Type B pancreatic cell (in vitro differentiated cells): ENCODE measurements at regions not wholly inside any gene's neighbourhood (a gene's known extent, or its start where the extent isn't known, plus 50 kb on each side); places are given as distances from the start of the nearest gene placed in this dataset.

Experiments used
- DNase-seq: peaks from one replicate; pipeline ENCODE4 v3.0.0; 2021; ENCODE audit warnings: mixed read lengths; ENCODE audit not compliant: unreplicated experiment; ENCODE audit errors: extremely low spot score
- H3K27ac Mint-ChIP-seq: 2 replicates; pipeline ENCODE4 v1.8.0; 2021; ENCODE audit warnings: mild to moderate bottlenecking, mixed read lengths
- H3K27me3 Mint-ChIP-seq: 2 replicates; pipeline ENCODE4 v1.8.0; 2021; ENCODE audit warnings: mixed read lengths
- H3K36me3 Mint-ChIP-seq: 2 replicates; pipeline ENCODE4 v1.8.0; 2021; ENCODE audit warnings: mixed read lengths
- H3K4me1 Mint-ChIP-seq: one replicate; pipeline ENCODE4 v1.8.0; 2021; ENCODE audit warnings: mixed read lengths; ENCODE audit not compliant: unreplicated experiment
- H3K4me3 Mint-ChIP-seq: 2 replicates; pipeline ENCODE4 v1.8.0; 2021; ENCODE audit warnings: mild to moderate bottlenecking, mixed read lengths
- H3K9me3 Mint-ChIP-seq: 2 replicates; pipeline ENCODE4 v1.8.0; 2021; ENCODE audit warnings: mixed read lengths
- TF ChIP-seq, protein P1 (sequence below): fragments of 200-600 bp; sonication (generic); conservative IDR thresholded peaks from 2 replicates; pipeline ENCODE4 v1.5.0; 2021; ENCODE audit warnings: antibody characterized with exemption, mild to moderate bottlenecking

DNA sequence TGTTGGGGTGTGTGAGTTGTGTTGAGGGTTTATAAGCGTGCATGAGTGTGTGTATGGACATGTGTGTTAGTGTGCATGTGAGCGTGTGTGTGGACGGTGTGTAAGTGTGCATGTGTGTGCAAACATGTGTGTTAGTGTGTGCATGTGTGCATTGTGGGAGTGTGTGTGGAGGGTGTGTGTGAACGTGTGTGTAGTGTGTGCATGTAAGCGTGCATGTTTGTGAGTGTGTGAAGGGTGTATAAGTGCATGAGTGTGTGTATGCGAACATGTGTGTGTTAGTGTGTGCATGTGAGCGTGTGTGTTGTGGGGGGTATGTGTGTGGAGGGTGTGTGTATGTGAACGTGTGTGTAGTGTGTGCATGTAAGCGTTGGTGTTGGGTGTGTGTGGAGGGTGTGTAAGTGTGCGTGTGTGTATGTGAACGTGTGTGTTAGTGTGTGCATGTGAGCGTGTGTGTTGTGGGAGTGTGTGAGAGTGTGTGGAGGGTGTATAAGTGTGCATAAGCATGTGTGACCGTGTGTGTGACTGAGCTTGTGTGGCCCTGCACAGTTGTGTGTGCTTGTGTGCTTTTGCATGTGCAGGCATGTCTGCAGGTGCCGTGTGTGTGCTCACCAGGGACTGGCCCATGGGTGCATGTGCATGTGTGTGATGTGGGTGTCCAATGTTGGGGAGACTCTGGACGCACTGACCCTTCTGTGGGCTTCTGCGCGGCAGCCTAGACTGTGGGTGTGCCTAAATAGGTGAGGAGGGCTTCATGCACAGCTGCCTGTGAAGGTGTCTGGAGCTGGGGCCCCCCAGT lies 866.2 kb downstream of the TBC1D22A start:
- DNase-seq = no peak

DNA sequence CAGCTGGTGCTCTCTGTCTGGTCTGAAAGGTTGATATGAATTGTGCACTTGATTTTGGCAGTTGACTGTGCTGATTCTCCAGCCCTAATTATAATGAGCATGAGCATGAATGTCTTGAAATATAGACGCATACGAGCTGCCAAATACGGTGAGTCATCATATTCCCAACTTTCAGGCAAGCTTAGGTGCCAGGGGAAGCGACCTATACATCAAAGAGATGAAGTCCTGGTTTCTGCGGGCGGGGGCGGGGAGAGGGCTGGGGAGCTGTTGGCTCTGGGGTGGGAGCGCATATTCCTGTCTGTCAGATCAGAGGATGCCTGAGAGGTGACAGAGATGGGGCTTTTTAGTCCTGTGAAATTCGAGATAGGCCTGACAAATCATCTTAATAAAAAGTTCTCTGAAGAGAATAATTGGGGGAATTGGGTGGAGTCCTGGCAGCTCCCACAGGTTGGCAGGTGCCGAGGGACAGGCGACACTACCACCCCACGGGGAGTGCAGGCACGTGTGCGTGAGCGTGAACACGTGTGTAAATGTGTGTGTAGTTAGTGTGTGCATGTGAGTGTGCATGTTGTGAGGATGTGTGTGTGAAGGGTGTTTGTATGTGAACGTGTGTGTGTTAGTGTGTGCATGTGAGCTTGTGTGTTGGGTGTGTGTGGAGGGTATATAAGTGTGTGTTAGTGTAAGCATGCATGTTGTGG lies 865.3 kb downstream of the TBC1D22A start:
- Mint-ChIP-seq H3K36me3 (no peaks in the 10 kb centered on the region), H3K27ac (no peak overlapping the region), H3K27me3 (peaks cover 3% of the 10 kb centered on the region), H3K4me1 (no peaks in the 10 kb centered on the region), H3K4me3 (no peak overlapping the region), H3K9me3 (no peaks in the 10 kb centered on the region)
- DNase-seq = no peak
- TF ChIP-seq, protein P1, sequence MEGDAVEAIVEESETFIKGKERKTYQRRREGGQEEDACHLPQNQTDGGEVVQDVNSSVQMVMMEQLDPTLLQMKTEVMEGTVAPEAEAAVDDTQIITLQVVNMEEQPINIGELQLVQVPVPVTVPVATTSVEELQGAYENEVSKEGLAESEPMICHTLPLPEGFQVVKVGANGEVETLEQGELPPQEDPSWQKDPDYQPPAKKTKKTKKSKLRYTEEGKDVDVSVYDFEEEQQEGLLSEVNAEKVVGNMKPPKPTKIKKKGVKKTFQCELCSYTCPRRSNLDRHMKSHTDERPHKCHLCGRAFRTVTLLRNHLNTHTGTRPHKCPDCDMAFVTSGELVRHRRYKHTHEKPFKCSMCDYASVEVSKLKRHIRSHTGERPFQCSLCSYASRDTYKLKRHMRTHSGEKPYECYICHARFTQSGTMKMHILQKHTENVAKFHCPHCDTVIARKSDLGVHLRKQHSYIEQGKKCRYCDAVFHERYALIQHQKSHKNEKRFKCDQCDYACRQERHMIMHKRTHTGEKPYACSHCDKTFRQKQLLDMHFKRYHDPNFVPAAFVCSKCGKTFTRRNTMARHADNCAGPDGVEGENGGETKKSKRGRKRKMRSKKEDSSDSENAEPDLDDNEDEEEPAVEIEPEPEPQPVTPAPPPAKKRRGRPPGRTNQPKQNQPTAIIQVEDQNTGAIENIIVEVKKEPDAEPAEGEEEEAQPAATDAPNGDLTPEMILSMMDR = no peak

More for the DNA sequence above, 866.2 kb downstream of the TBC1D22A start:
- Mint-ChIP-seq H3K27me3 (peaks cover 3% of the 10 kb centered on the region), H3K27ac (no peak overlapping the region), H3K36me3 (no peaks in the 10 kb centered on the region), H3K4me3 (no peak overlapping the region), H3K4me1 (no peaks in the 10 kb centered on the region), H3K9me3 (no peaks in the 10 kb centered on the region)
- TF ChIP-seq, protein P1 = no peak

DNA sequence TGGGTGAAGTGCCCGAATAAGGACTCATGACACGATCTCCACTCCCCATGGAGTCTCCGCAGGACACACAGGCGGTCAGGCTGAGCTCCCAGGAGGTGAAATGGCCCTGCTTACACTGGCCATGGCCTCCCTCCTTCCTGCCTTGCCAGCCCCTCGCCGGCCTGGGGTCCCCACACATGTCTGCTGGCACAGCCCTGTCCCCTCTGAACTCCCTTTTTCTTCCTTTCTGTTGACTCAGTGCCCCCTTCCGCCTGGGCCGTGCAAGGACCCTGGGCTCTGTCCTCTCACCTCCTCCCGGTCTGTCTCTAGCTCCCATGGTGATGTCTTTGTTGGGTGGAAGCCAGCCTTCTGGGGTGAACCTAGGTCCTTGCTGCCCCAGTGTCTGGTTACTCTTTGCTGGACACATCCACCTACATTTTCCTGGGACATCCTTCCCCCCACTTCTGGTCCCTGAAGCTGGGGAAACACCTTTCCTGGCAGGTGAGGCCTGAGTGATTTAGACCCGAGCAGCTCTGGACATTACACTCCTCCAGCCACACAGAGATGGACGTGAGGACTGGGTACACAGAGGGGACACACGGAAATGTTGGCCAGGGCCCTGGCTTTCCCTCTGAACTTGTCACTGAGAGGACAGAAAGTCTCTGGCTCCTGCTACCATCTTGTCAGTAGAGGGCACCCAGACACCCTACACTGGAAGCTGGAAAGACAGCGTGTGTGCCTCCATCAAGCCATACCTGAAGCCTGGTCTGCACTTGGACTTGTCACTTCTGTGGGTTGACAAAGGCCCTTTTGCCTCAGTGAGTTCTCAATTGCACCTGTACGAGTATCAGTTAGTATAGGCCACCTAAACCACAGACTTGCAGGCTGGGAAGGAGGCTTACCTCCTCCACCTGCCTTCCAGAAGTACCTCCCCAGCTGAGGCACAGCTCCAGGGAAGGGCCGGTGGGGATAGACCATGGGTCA lies 864.3 kb downstream of the TBC1D22A start:
- H3K9me3 Mint-ChIP-seq = no peaks in the 10 kb centered on the region
- peaks cover 3% of the 10 kb centered on the region for H3K27me3 Mint-ChIP-seq
- no peak overlapping the region for H3K27ac Mint-ChIP-seq
- no peaks in the 10 kb centered on the region for H3K36me3 Mint-ChIP-seq
- DNase-seq = no peak
- no peak overlapping the region for H3K4me3 Mint-ChIP-seq
- H3K4me1 Mint-ChIP-seq = no peaks in the 10 kb centered on the region
- TF ChIP-seq, protein P1 = no peak

DNA sequence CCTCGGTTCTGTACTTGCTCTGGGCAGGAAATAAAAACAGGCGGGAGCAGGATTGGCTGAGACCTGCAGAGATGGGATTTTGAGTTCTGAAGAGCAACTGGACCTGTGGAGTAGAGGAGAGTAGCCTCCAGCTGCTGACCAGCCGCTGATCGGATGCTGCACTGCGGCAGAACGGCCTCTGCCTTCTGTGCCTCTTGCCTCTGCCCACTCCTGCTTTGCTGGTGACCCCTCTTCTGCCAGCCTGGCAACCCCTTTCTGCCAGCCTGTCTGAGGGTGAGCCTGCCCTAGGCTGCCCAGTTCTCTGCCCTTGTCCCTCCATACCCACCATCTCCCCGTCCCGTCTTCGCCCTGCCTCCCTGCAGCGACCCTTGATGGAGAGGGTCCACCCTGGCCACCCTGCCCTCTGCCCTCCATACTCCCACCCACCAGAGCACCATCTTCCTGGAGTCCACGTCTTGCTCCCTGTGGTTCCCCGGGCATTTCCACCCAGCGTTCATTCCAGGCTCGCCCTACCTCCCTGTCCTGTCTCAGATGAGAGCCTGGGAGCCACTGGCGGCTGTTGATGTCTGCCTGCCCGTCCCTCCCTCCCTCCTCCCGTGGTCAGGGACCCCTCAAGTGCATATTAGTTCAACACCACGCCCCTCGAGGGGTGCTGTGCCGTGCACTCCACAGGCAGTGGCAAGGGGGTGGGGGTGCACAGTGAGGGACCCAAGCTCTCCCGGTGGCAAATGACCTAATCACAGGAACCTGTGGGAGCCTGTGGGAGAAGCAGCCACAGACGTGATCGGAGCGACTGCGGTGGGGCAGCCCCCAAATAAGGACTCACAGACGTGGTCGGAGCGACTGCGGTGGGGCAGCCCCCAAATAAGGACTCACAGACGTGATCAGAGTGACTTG lies 863.3 kb downstream of the TBC1D22A start:
- Mint-ChIP-seq H3K4me1 (no peaks in the 10 kb centered on the region), H3K27ac (no peak overlapping the region), H3K27me3 (peaks cover under 1% of the 10 kb centered on the region), H3K4me3 (no peak overlapping the region), H3K36me3 (no peaks in the 10 kb centered on the region), H3K9me3 (no peaks in the 10 kb centered on the region)
- TF ChIP-seq, protein P1 = no peak
- DNase-seq = no peak

DNA sequence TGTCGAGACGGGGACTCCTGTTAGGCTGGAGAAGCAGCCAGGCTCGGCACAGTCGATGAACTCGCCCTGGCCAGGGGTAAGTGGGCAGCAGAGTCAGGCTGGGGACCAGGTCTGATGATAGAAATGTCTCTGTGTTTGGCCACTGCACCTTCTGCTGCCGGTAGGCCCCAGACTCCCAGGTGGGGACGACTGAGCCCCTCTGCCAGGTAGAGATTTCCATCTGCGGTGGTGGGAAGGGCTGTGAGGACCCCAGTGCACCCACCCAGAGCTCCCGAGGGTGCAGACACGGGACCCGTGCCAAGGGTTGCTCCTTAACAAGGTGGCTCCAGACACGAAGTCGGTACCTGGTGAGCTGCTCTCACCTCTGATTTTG lies 862.5 kb downstream of the TBC1D22A start:
- no peak overlapping the region for H3K27ac Mint-ChIP-seq
- no peak for DNase-seq
- H3K9me3 Mint-ChIP-seq = no peaks in the 10 kb centered on the region
- H3K4me3 Mint-ChIP-seq = no peak overlapping the region
- no peaks in the 10 kb centered on the region for H3K27me3 Mint-ChIP-seq
- no peaks in the 10 kb centered on the region for H3K4me1 Mint-ChIP-seq
- no peaks in the 10 kb centered on the region for H3K36me3 Mint-ChIP-seq
- TF ChIP-seq, protein P1 = no peak
